CD4-positive, alpha-beta memory T cell (primary cell): ENCODE measurements at regions not wholly inside any gene's neighbourhood (a gene's known extent, or its start where the extent isn't known, plus 50 kb on each side); places are given as distances from the start of the nearest gene placed in this dataset.
"Not testable (repeated sequence)": the region's sequence is repeated elsewhere in the genome, so short reads cannot be mapped to it uniquely, and the experiment has no call there.

ENCODE experiments used
- CTCF ChIA-PET: fragments of 350-600 bp; sonication (Branson Sonifier 250); formaldehyde crosslinking; loops from one replicate; lab custom pipeline; 2021; ENCODE audit warnings: inconsistent platforms; ENCODE audit not compliant: partially characterized antibody; lab: Charles Lee
- POLR2A ChIA-PET: fragments of 350-600 bp; sonication (Branson Sonifier 250); formaldehyde crosslinking; loops from one replicate; lab custom pipeline; 2021; ENCODE audit not compliant: partially characterized antibody; lab: Charles Lee
- DNase-seq, 5 donors: peaks; one replicate each; pipeline versions ENCODE4 v3.0.0 to v3.0.0-alpha.2; 2020 to 2022; ENCODE audit warnings: mixed read lengths in 1 of 5
- H3K27ac ChIP-seq: one replicate; pipeline ENCODE4 v1.7.0; 2013; ENCODE audit warnings: low read depth, low read length
- H3K27me3 ChIP-seq: 2 replicates; pipeline ENCODE4 v1.7.0; 2013; ENCODE audit warnings: mild to moderate bottlenecking, low read length, moderate library complexity; ENCODE audit not compliant: insufficient read depth
- H3K36me3 ChIP-seq: 2 replicates; pipeline ENCODE4 v1.7.0; 2013; ENCODE audit warnings: mild to moderate bottlenecking, low read length, moderate library complexity; ENCODE audit not compliant: insufficient read depth
- H3K4me1 ChIP-seq: 2 replicates; pipeline ENCODE4 v1.7.0; 2013; ENCODE audit warnings: mild to moderate bottlenecking, low read length, moderate library complexity; ENCODE audit not compliant: insufficient read depth
- H3K4me3 ChIP-seq, 2 donors: one replicate each; pipeline ENCODE4 v1.7.0; 2013; ENCODE audit warnings: low read length in 2 of 2, mild to moderate bottlenecking in 1 of 2
- H3K9me3 ChIP-seq, 2 donors: one replicate each; pipeline ENCODE4 v1.7.0; 2013; ENCODE audit warnings: low read length in 2 of 2, control low read depth in 1 of 2; ENCODE audit not compliant: control insufficient read depth in 1 of 2
- H3K27ac Mint-ChIP-seq, 7 donors: one replicate each; pipeline ENCODE4 v1.8.0; 2020 to 2021; ENCODE audit warnings: mixed read lengths in 7 of 7, mild to moderate bottlenecking in 6 of 7, inconsistent platforms in 3 of 7, moderate library complexity in 3 of 7
- H3K27me3 Mint-ChIP-seq, 2 donors: one replicate each; pipeline ENCODE4 v1.8.0; 2020 to 2021; ENCODE audit warnings: mixed read lengths in 2 of 2
- H3K36me3 Mint-ChIP-seq, 2 donors: one replicate each; pipeline ENCODE4 v1.8.0; 2020 to 2021; ENCODE audit warnings: mixed read lengths in 2 of 2, inconsistent platforms in 1 of 2, mild to moderate bottlenecking in 1 of 2
- H3K4me1 Mint-ChIP-seq, 4 donors: one replicate each; pipeline ENCODE4 v1.8.0; 2020 to 2021; ENCODE audit warnings: mixed read lengths in 4 of 4, mild to moderate bottlenecking in 1 of 4
- H3K4me3 Mint-ChIP-seq, 8 donors: one replicate each; pipeline ENCODE4 v1.8.0; 2020 to 2021; ENCODE audit warnings: mixed read lengths in 8 of 8, mild to moderate bottlenecking in 7 of 8, moderate library complexity in 6 of 8, inconsistent platforms in 3 of 8
- H3K9me3 Mint-ChIP-seq, 8 donors: one replicate each; pipeline ENCODE4 v1.8.0; 2020 to 2021; ENCODE audit warnings: mixed read lengths in 8 of 8, mild to moderate bottlenecking in 5 of 8, inconsistent platforms in 3 of 8, moderate library complexity in 1 of 8
- intact Hi-C: fragments of 100-400 bp; cut with micrococcal nuclease; formaldehyde crosslinking; loops from one replicate; pipeline ENCODE4 v1.15.1; 2023

DNA sequence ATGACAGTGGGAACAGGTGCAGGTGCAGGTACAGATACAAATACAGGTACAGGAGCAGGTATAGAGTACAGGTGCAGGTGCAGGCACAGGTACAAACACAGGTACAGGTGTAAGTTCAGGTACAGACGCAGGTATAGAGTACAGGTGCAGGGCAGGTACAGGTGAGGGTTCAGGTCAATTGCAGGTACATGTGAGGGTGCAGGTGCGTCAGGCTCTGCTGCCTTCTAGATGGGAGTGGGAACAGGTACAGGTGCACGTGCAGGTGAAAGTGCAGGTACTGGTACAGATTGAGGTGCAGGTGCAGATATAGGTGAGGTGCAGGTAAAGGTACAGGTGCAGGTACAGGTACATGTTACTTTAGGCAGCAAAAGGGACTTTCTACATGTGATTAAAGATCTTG is 85.7 kb downstream of the CRLF2 start:
- no peaks in the 10 kb centered on the region for H3K4me1 ChIP-seq
- intact Hi-C loops, result no loop called here
- H3K27ac ChIP-seq, result no peak overlapping the region
- Mint-ChIP-seq H3K9me3 (peaks cover 0 to 2% (median 0%) of the 10 kb centered on the region in 8 donors), H3K4me1 (no peaks in the 10 kb centered on the region), H3K27ac (no peak overlapping the region), H3K36me3 (no peaks in the 10 kb centered on the region), H3K27me3 (peaks cover 13 to 14% of the 10 kb centered on the region in 2 donors), H3K4me3 (no peak overlapping the region)
- CTCF ChIA-PET, result no interaction called here
- peaks cover 3% of the 10 kb centered on the region for H3K27me3 ChIP-seq
- no peaks in the 10 kb centered on the region for H3K36me3 ChIP-seq
- POLR2A ChIA-PET, result no interaction called here
- H3K9me3 ChIP-seq, result no peaks in the 10 kb centered on the region
- no peak for DNase-seq
- H3K4me3 ChIP-seq, result no peak overlapping the region

DNA sequence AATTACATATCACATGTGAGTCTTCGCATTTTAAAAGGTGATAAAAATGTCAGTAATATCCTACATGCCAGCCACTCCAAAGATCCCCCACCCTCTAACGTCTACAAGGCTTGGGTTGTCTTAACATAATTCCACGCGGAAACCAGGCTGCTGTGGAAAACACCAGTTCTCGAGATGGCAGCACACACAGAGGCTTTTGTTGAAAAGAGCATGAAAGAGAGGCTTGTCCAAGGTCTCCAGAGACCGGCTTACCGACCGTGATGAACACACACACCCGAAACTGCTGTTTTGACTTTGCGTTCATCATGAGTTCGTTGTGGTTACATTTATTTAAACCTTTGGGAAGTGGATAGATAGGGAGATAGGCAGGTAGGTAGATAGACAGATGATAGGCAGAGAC is 87.9 kb downstream of the CRLF2 start:
- Histone ChIP-seq H3K27me3 (peaks cover 3% of the 10 kb centered on the region), H3K4me1 (no peaks in the 10 kb centered on the region), H3K9me3 (no peaks in the 10 kb centered on the region), H3K27ac (no peak overlapping the region), H3K36me3 (no peaks in the 10 kb centered on the region), H3K4me3 (no peak overlapping the region)
- Mint-ChIP-seq H3K9me3 (peaks cover 0 to 2% (median 0%) of the 10 kb centered on the region in 8 donors), H3K36me3 (no peaks in the 10 kb centered on the region), H3K27me3 (peaks cover 13 to 16% of the 10 kb centered on the region in 2 donors), H3K4me1 (no peaks in the 10 kb centered on the region), H3K27ac (no peak overlapping the region), H3K4me3 (no peak overlapping the region)
- intact Hi-C loops, result no loop called here
- ChIA-PET POLR2A (no interaction called here), CTCF (no interaction called here)
- no peak for DNase-seq

DNA sequence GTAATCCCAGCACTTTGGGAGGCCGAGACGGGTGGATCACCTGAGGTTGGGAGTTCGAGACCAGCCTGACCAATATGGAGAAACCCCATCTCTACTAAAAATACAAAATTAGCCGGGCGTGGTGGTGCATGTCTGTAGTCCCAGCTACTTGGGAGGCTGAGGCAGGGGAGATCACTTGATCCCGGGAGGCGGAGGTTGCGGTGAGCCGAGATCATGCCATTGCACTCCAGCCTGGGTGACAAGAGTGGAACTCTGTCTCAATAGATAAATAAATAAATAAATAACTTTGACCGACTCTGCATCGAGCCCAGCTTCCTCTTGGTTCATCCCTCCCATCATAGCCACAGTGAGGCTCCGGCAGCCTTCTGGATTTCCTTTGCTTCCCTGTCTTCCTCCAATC is 89.6 kb downstream of the CRLF2 start:
- H3K4me1 ChIP-seq, DNase-seq, CTCF ChIA-PET, H3K4me3 Mint-ChIP-seq, H3K27ac Mint-ChIP-seq, intact Hi-C loops, H3K27me3 ChIP-seq, POLR2A ChIA-PET, H3K9me3 Mint-ChIP-seq, H3K9me3 ChIP-seq, H3K4me3 ChIP-seq, H3K36me3 Mint-ChIP-seq, H3K4me1 Mint-ChIP-seq, H3K36me3 ChIP-seq, H3K27ac ChIP-seq: not testable (repeated sequence)
- H3K27me3 Mint-ChIP-seq, result peaks cover 13 to 16% of the 10 kb centered on the region in 2 donors

DNA sequence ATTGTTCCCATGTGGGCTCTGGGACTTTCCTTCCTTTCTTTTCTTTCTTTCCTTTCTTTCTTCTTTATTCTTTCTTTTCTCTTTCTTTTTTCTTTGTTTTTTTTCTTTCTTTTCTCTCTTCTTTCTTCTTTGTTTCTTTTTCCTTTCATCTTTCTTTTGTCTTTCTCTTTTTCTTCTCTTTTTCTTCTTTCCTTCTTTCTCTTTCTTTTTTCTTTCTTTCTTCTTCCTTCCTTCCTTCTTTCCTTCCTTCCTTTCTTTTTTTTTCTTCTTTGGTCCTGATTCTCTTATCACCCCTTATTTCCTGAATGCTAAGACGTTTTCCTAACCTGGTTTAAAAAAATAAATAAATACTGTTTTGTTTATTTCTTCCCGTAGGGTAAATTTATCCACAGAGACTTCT is 93.2 kb downstream of the CRLF2 start:
- no peaks in the 10 kb centered on the region for H3K36me3 Mint-ChIP-seq
- no peak overlapping the region for H3K27ac ChIP-seq
- H3K9me3 Mint-ChIP-seq, result peaks cover 0 to 2% (median 0%) of the 10 kb centered on the region in 8 donors
- no peak overlapping the region for H3K27ac Mint-ChIP-seq
- no peaks in the 10 kb centered on the region for H3K36me3 ChIP-seq
- H3K4me3 Mint-ChIP-seq, result no peak overlapping the region
- H3K9me3 ChIP-seq, result no peaks in the 10 kb centered on the region
- ChIA-PET POLR2A (no interaction called here), CTCF (no interaction called here)
- H3K4me1 Mint-ChIP-seq, result no peaks in the 10 kb centered on the region
- intact Hi-C loops, result no loop called here
- H3K27me3 Mint-ChIP-seq, result peaks cover 18 to 20% of the 10 kb centered on the region in 2 donors
- no peak for DNase-seq
- peaks cover 3% of the 10 kb centered on the region for H3K27me3 ChIP-seq
- H3K4me1 ChIP-seq, result no peaks in the 10 kb centered on the region
- no peak overlapping the region for H3K4me3 ChIP-seq

DNA sequence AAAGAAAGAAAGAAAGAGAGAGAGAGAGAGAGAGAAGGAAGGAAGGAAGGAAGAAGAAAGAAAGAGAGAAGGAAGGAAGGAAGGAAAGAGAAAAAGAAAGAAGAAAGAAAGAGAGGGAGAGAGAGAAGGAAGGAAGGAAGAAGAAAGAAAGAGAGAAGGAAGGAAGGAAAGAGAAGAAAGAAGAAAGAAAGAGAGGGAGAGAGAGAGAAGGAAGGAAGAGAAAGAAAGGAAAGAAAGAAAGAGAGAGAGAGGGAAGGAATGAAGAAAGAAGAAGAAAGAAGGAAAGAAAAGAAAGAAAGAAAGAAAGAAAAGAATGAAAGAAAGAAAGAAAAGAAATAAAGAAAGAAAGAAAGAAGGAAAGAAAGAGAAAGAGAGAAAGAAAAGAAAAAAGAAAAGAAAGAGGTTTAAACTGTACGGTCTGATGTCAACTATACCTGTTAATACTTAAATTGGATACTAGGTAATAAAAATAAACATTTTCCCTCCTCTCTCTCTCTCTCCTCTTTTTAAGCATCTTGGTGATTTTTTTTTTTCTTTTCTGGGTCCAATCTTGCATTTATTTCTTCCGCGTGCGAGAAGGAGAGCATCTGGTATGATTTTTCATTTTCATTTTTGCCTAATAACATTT is 93.8 kb downstream of the CRLF2 start:
- Mint-ChIP-seq H3K9me3 (peaks cover 0 to 2% (median 0%) of the 10 kb centered on the region in 8 donors), H3K27me3 (peaks cover 16 to 17% of the 10 kb centered on the region in 2 donors), H3K4me3 (no peak overlapping the region), H3K4me1 (no peaks in the 10 kb centered on the region), H3K27ac (no peak overlapping the region), H3K36me3 (no peaks in the 10 kb centered on the region)
- no peak overlapping the region for H3K4me3 ChIP-seq
- POLR2A ChIA-PET, result no interaction called here
- H3K4me1 ChIP-seq, result no peaks in the 10 kb centered on the region
- no peak overlapping the region for H3K27ac ChIP-seq
- no peak for DNase-seq
- no peaks in the 10 kb centered on the region for H3K36me3 ChIP-seq
- intact Hi-C loops, result no loop called here
- no peaks in the 10 kb centered on the region for H3K27me3 ChIP-seq
- no peaks in the 10 kb centered on the region for H3K9me3 ChIP-seq
- CTCF ChIA-PET, result no interaction called here

DNA sequence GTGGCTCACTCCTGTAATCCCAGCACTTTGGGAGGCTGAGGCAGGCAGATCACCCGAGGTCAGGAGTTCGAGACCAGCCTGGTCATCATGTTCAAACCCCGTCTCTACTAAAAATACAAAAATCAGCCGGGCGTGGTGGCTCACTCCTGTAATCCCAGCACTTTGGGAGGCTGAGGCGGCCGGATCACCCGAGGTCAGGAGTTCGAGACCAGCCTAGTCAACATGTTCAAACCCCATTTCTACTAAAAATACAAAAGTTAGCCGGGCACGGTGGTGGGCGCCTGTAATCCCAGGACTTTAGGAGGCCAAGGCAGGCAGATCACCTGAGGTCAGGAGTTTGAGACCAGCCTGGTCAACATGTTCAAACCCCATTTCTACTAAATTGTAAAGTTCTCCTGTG is 97.0 kb downstream of the CRLF2 start:
- CTCF ChIA-PET, H3K4me1 Mint-ChIP-seq, H3K9me3 ChIP-seq, H3K36me3 ChIP-seq, H3K4me3 ChIP-seq, H3K4me1 ChIP-seq, H3K9me3 Mint-ChIP-seq, H3K27ac ChIP-seq, DNase-seq, POLR2A ChIA-PET, H3K36me3 Mint-ChIP-seq, H3K27me3 ChIP-seq, intact Hi-C loops, H3K4me3 Mint-ChIP-seq: not testable (repeated sequence)
- Mint-ChIP-seq H3K27me3 (peaks cover 10 to 18% of the 10 kb centered on the region in 2 donors), H3K27ac (peak overlapping the region in 1 of 7 donors; percentile 8)

DNA sequence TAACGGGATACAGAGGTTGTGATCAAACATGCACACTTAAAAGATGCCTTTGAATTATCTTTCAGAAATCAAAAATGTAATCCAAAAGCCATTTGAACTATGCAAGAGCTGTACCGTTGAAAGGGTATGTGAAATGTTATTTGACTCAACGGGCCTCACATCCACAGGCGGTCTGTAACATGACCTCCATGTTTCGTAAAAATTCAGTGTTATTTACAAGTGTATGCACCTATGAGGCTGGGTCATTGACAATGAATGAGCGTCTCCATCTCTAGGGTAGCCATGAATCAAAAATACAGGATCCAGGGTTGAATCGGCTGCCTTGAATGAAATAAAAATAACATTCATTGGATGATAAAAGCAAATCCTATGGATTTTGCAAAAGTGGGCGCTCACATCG is 100.1 kb downstream of the CRLF2 start:
- no peaks in the 10 kb centered on the region for H3K36me3 ChIP-seq
- no peaks in the 10 kb centered on the region for H3K9me3 ChIP-seq
- CTCF ChIA-PET, result no interaction called here
- Mint-ChIP-seq H3K36me3 (no peaks in the 10 kb centered on the region), H3K4me1 (peaks cover 0 to 8% (median 1%) of the 10 kb centered on the region in 4 donors), H3K27me3 (peaks cover 11 to 22% of the 10 kb centered on the region in 2 donors), H3K9me3 (peaks cover 0 to 4% (median 0%) of the 10 kb centered on the region in 8 donors), H3K4me3 (no peak overlapping the region), H3K27ac (no peak overlapping the region)
- POLR2A ChIA-PET, result no interaction called here
- H3K27me3 ChIP-seq, result no peaks in the 10 kb centered on the region
- intact Hi-C loops, result no loop called here
- H3K4me3 ChIP-seq, result no peak overlapping the region
- DNase-seq, result no peak
- no peaks in the 10 kb centered on the region for H3K4me1 ChIP-seq
- no peak overlapping the region for H3K27ac ChIP-seq
